ENCODE measurements at regions not wholly inside any gene's neighbourhood (a gene's known extent, or its start where the extent isn't known, plus 50 kb on each side); places are given as distances from the start of the nearest gene placed in this dataset.

GRCh38 chr1:157352817-157353408 lies 199.4 kb downstream of the FCRL5 start:
- TF ChIP-seq CTCF (IDR thresholded peaks at IDR 0.05) = no peak
- TF ChIP-seq POLR2A (IDR thresholded peaks at IDR 0.05) = no peak

All from lower leg skin (tissue), 3 donors.